HCT116 (cell line): ENCODE measurements at regions not wholly inside any gene's neighbourhood (a gene's known extent, or its start where the extent isn't known, plus 50 kb on each side); places are given as distances from the start of the nearest gene placed in this dataset.

Experiments
- ATAC-seq: fragments of 200-7000 bp; cut with Tn5 transposase; 2 replicates; pipeline ENCODE4 v1.9.1; 2020; ENCODE audit warnings: mild to moderate bottlenecking, moderate library complexity
- BruUV-seq: library from RNA; stranded (reverse); fragments of 400-500 nt; replicated peaks from 2 replicates; lab custom pipeline; 2021; lab: Mats Ljungman, UMichigan
- CTCF ChIA-PET: fragments of 300-600 bp; sonication (Branson Sonifier 250); formaldehyde crosslinking; loops from one replicate; lab custom pipeline; 2021; ENCODE audit warnings: antibody characterized with exemption; lab: Charles Lee
- POLR2A ChIA-PET: fragments of 300-600, 350-600 bp; sonication (Branson Sonifier 250); formaldehyde crosslinking; loops from one replicate; lab custom pipeline; 2021; ENCODE audit warnings: antibody characterized with exemption; lab: Charles Lee
- RAD21 ChIA-PET, 2 experiments: fragments of 300-600 bp; sonication (Branson Sonifier 250); formaldehyde crosslinking; loops; one replicate each; lab custom pipeline; 2023; ENCODE audit warnings: low total read pairs in 2 of 2; ENCODE audit not compliant: uncharacterized antibody in 2 of 2, unreplicated experiment in 2 of 2, low non-redundant PET in 1 of 2; lab: Charles Lee
- DNase-seq: peaks from one replicate; pipeline ENCODE4 v3.0.0-alpha.2; 2010; ENCODE audit warnings: low read depth, low spot score
- H2AFZ ChIP-seq: fragments of 200-600 bp; shearing (Covaris generic), sonication (generic); 2 replicates; pipeline ENCODE4 v1.6.1; 2017; ENCODE audit warnings: low read depth, mixed run types, mixed read lengths, antibody characterized with exemption, low read length; ENCODE audit not compliant: poor library complexity, severe bottlenecking
- H3K27ac ChIP-seq: 2 replicates; pipeline ENCODE4 v1.5.1; 2012; ENCODE audit warnings: low read depth, low read length
- H3K27me3 ChIP-seq: fragments of 200-600 bp; sonication (generic); 2 replicates; pipeline ENCODE4 v1.6.1; 2016; ENCODE audit warnings: mixed run types, low read length, mixed read lengths; ENCODE audit not compliant: insufficient read depth
- H3K36me3 ChIP-seq, 2 experiments: fragments of 200-500 bp in 1 of 2; fragments of 200-600 bp in 1 of 2; sonication (Bioruptor generic) in 1 of 2; sonication (generic) in 1 of 2; 2 replicates each; pipeline versions ENCODE4 v1.5.1 to v1.6.1; 2014 to 2016; ENCODE audit warnings: low read length in 2 of 2, inconsistent platforms in 1 of 2, mixed read lengths in 1 of 2, mixed run types in 1 of 2; ENCODE audit not compliant: insufficient read depth in 2 of 2, control insufficient read depth in 1 of 2
- H3K4me1 ChIP-seq, 2 experiments: fragments of 200-600 bp in 1 of 2; sonication (generic) in 1 of 2; 2 replicates each; pipeline versions ENCODE4 v1.5.1 to v1.6.1; 2012 to 2017; ENCODE audit warnings: low read length in 2 of 2, inconsistent platforms in 1 of 2, mild to moderate bottlenecking in 1 of 2, mixed read lengths in 1 of 2, mixed run types in 1 of 2, moderate library complexity in 1 of 2; ENCODE audit not compliant: insufficient read depth in 2 of 2, control insufficient read depth in 1 of 2
- H3K4me2 ChIP-seq: fragments of 200-600 bp; sonication (generic); 2 replicates; pipeline ENCODE4 v1.6.1; 2017; ENCODE audit warnings: mixed run types, low read length, mixed read lengths
- H3K4me3 ChIP-seq, 2 experiments: fragments of 200-600 bp in 1 of 2; sonication (generic) in 1 of 2; replicated peaks in 1 of 2; 2 replicates each; pipeline ENCODE4 v1.5.1; 2011 to 2016; ENCODE audit warnings: low read length in 2 of 2, control low read depth in 1 of 2, low read depth in 1 of 2, mild to moderate bottlenecking in 1 of 2, mixed read lengths in 1 of 2, mixed run types in 1 of 2
- H3K79me2 ChIP-seq: fragments of 200-600 bp; sonication (generic); 2 replicates; pipeline ENCODE4 v1.6.1; 2017; ENCODE audit warnings: mild to moderate bottlenecking, mixed run types, low read length, moderate library complexity, mixed read lengths; ENCODE audit not compliant: insufficient read depth
- H3K9ac ChIP-seq: fragments of 200-600 bp; sonication (generic); 2 replicates; pipeline ENCODE4 v1.6.1; 2016; ENCODE audit warnings: low read length, mixed read lengths
- H3K9me2 ChIP-seq: fragments of 200-600 bp; sonication (generic), shearing (Covaris generic); 2 replicates; pipeline ENCODE4 v1.6.1; 2017; ENCODE audit warnings: mixed run types, mild to moderate bottlenecking, moderate library complexity; ENCODE audit not compliant: insufficient read depth
- H3K9me3 ChIP-seq, 2 experiments: fragments of 200-500 bp in 1 of 2; fragments of 200-600 bp in 1 of 2; sonication (Bioruptor generic) in 1 of 2; sonication (generic) in 1 of 2; 2 replicates each; pipeline ENCODE4 v1.6.1; 2014 to 2017; ENCODE audit warnings: low read length in 2 of 2, mixed read lengths in 2 of 2, inconsistent platforms in 1 of 2, low read depth in 1 of 2, mild to moderate bottlenecking in 1 of 2, mixed run types in 1 of 2, moderate library complexity in 1 of 2; ENCODE audit not compliant: control insufficient read depth in 1 of 2, insufficient read depth in 1 of 2
- H4K20me1 ChIP-seq: fragments of 200-600 bp; sonication (generic), shearing (Covaris generic); 2 replicates; pipeline ENCODE4 v1.6.1; 2017; ENCODE audit warnings: mixed run types, mild to moderate bottlenecking, moderate library complexity; ENCODE audit not compliant: insufficient read depth
- CEBPB ChIP-seq: IDR thresholded peaks from 2 replicates; pipeline ENCODE4 v1.6.1; 2012; ENCODE audit warnings: low read depth
- CTCF ChIP-seq, 3 experiments: fragments of 200-600 bp in 1 of 3; sonication (generic) in 1 of 3; IDR thresholded peaks in 2 of 3; conservative IDR thresholded peaks in 1 of 3; 2 replicates each; pipeline ENCODE4 v1.5.1; 2012 to 2017; ENCODE audit warnings: low read depth in 2 of 3, low read length in 2 of 3, antibody characterized with exemption in 1 of 3, borderline replicate concordance in 1 of 3, control low read depth in 1 of 3, mild to moderate bottlenecking in 1 of 3, mixed read lengths in 1 of 3, mixed run types in 1 of 3, moderate library complexity in 1 of 3; ENCODE audit not compliant: insufficient read depth in 1 of 3
- EGR1 ChIP-seq: IDR thresholded peaks from 2 replicates; pipeline ENCODE4 v1.6.1; 2012; ENCODE audit warnings: low read depth
- ELF1 ChIP-seq: IDR thresholded peaks from 2 replicates; pipeline ENCODE4 v1.6.1; 2012; ENCODE audit warnings: low read depth, borderline replicate concordance
- EZH2 ChIP-seq: fragments of 200-600 bp; sonication (generic); IDR thresholded peaks from 2 replicates; pipeline ENCODE4 v1.6.1; 2017; ENCODE audit warnings: antibody characterized with exemption, mixed run types
- EZH2phosphoT487 ChIP-seq: fragments of 200-600 bp; IDR thresholded peaks from 2 replicates; pipeline ENCODE4 v1.6.1; 2018; ENCODE audit warnings: antibody characterized with exemption, borderline replicate concordance
- JUND ChIP-seq: IDR thresholded peaks from 2 replicates; pipeline ENCODE4 v1.6.1; 2012
- POLR2A ChIP-seq: IDR thresholded peaks from 2 replicates; pipeline ENCODE4 v1.7.0; 2011; ENCODE audit warnings: borderline replicate concordance; ENCODE audit not compliant: insufficient read depth, insufficient read length; ENCODE audit errors: extremely low read depth
- POLR2AphosphoS5 ChIP-seq: IDR thresholded peaks from 2 replicates; pipeline ENCODE4 v1.6.1; 2011; ENCODE audit warnings: mild to moderate bottlenecking, low read depth, low read length, moderate library complexity
- RAD21 ChIP-seq: IDR thresholded peaks from 2 replicates; pipeline ENCODE4 v1.6.1; 2012; ENCODE audit warnings: low read depth, mild to moderate bottlenecking
- REST ChIP-seq: IDR thresholded peaks from 2 replicates; pipeline ENCODE4 v1.6.1; 2012; ENCODE audit warnings: low read depth
- SP1 ChIP-seq: IDR thresholded peaks from 2 replicates; pipeline ENCODE4 v1.6.1; 2012; ENCODE audit warnings: low read depth
- TCF7L2 ChIP-seq: IDR thresholded peaks from 2 replicates; pipeline ENCODE4 v1.7.0; 2011; ENCODE audit warnings: borderline replicate concordance, inconsistent platforms; ENCODE audit not compliant: insufficient read depth, insufficient read length; ENCODE audit errors: extremely low read depth
- YY1 ChIP-seq: IDR thresholded peaks from 2 replicates; pipeline ENCODE4 v1.6.1; 2011; ENCODE audit warnings: low read length, low read depth, moderate library complexity, mild to moderate bottlenecking; ENCODE audit not compliant: insufficient replicate concordance; ENCODE audit errors: extremely low read depth
- ZNF274 ChIP-seq: fragments of 200-500 bp; sonication (Bioruptor generic); IDR thresholded peaks from 2 replicates; pipeline ENCODE4 v1.6.1; 2014; ENCODE audit warnings: mild to moderate bottlenecking, low read depth, low read length, inconsistent platforms
- intact Hi-C: fragments of 100-400 bp; cut with micrococcal nuclease; formaldehyde crosslinking; loops from 2 replicates; pipeline ENCODE4 v1.10.0; 2022
- TF ChIP-seq, protein P1 (sequence below): IDR thresholded peaks from 2 replicates; pipeline ENCODE4 v1.6.1; 2012
- TF ChIP-seq, protein P2 (sequence below): IDR thresholded peaks from 2 replicates; pipeline ENCODE4 v1.6.1; 2011; ENCODE audit warnings: mild to moderate bottlenecking, low read length, moderate library complexity; ENCODE audit not compliant: insufficient replicate concordance; ENCODE audit errors: extremely low read depth
- TF ChIP-seq, protein P3 (sequence below): IDR thresholded peaks from 2 replicates; pipeline ENCODE4 v1.6.1; 2012

DNA sequence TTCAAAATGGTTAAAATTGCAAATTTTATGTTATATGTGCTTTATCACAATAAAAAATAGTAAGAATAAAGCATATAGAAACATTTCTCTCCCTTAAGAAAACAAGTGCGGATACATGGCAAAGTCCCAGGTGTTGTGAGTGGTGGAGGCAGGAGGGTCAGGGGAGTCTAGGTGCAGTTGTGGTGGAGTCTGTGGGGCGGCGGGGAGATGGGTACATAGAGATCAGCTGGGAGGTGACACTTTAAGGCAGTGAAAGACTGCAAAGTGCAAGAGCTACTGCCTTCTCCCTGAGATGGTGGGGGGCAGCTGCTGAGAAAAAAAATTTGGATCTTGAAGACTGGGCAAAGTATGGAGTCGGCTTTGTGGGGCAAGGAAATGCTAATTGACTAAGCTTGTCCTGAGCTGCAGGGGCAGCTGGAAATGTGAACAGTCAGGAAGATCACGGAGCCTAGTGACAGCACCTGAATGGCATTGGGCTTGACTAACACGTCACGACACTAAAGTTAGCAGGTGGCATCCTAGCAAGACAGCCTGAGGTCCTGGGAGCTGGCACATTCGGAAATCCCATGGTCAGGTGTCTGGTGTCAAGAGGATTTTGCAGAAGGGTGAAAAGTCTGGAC is 72.9 kb upstream of the IRS2 start:
- no peaks in the 10 kb centered on the region for H3K79me2 ChIP-seq
- no peak for DNase-seq
- ChIA-PET CTCF (no interaction called here), RAD21 (no interaction called here), POLR2A (no interaction called here)
- no peak overlapping the region for H3K4me2 ChIP-seq
- no peaks in the 10 kb centered on the region for H3K9me3 ChIP-seq
- no peak for ATAC-seq
- H3K27me3 ChIP-seq = no peaks in the 10 kb centered on the region
- H3K9ac ChIP-seq = no peak overlapping the region
- no peak overlapping the region for H3K4me3 ChIP-seq
- TF ChIP-seq, protein P1, sequence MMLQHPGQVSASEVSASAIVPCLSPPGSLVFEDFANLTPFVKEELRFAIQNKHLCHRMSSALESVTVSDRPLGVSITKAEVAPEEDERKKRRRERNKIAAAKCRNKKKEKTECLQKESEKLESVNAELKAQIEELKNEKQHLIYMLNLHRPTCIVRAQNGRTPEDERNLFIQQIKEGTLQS = no peak
- TF ChIP-seq EGR1 (no peak), ZNF274 (no peak), CTCF (IDR thresholded peaks at IDR 0.05 in 2 of 3, conservative IDR thresholded peaks at IDR 0.05 in 1 of 3; ENCODE audit: borderline replicate concordance in 1 of 3, insufficient read depth in 1 of 3, low read depth in 2 of 3, low read length in 2 of 3) (no peak), POLR2A (no peak), RAD21 (no peak), POLR2AphosphoS5 (no peak), JUND (no peak), EZH2 (no peak), ELF1 (no peak), EZH2phosphoT487 (no peak), SP1 (no peak), YY1 (no peak), TCF7L2 (no peak), CEBPB (no peak), REST (no peak)
- TF ChIP-seq, protein P2, sequence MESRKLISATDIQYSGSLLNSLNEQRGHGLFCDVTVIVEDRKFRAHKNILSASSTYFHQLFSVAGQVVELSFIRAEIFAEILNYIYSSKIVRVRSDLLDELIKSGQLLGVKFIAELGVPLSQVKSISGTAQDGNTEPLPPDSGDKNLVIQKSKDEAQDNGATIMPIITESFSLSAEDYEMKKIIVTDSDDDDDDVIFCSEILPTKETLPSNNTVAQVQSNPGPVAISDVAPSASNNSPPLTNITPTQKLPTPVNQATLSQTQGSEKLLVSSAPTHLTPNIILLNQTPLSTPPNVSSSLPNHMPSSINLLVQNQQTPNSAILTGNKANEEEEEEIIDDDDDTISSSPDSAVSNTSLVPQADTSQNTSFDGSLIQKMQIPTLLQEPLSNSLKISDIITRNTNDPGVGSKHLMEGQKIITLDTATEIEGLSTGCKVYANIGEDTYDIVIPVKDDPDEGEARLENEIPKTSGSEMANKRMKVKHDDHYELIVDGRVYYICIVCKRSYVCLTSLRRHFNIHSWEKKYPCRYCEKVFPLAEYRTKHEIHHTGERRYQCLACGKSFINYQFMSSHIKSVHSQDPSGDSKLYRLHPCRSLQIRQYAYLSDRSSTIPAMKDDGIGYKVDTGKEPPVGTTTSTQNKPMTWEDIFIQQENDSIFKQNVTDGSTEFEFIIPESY = no peak
- TF ChIP-seq, protein P3, sequence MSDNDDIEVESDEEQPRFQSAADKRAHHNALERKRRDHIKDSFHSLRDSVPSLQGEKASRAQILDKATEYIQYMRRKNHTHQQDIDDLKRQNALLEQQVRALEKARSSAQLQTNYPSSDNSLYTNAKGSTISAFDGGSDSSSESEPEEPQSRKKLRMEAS = no peak
- no peaks in the 10 kb centered on the region for H3K36me3 ChIP-seq
- H4K20me1 ChIP-seq = no peaks in the 10 kb centered on the region
- peaks cover 5 to 29% of the 10 kb centered on the region in 2 experiments; a peak in 3 of 4 replicates for H3K4me1 ChIP-seq
- H3K27ac ChIP-seq = no peak overlapping the region
- intact Hi-C loops = no loop called here
- H3K9me2 ChIP-seq = no peaks in the 10 kb centered on the region
- H2AFZ ChIP-seq = no peak overlapping the region
- no TSS peak for BruUV-seq
